GM18951 (cell line): ENCODE measurements at regions not wholly inside any gene's neighbourhood (a gene's known extent, or its start where the extent isn't known, plus 50 kb on each side); places are given as distances from the start of the nearest gene placed in this dataset.

Experiments used
- POLR2A ChIP-seq: IDR thresholded peaks from 4 replicates; pipeline ENCODE4 v1.6.1; 2011; ENCODE audit warnings: mild to moderate bottlenecking; ENCODE audit not compliant: insufficient read length, insufficient read depth; ENCODE audit errors: extremely low read depth
- in situ Hi-C: fragments of 300-500 bp; cut with MboI; formaldehyde crosslinking; loops from one replicate; pipeline ENCODE4 v1.12.0; 2022; ENCODE audit warnings: low sequenced_read_pairs, mixed read lengths, inconsistent platforms; ENCODE audit not compliant: unreplicated experiment

DNA sequence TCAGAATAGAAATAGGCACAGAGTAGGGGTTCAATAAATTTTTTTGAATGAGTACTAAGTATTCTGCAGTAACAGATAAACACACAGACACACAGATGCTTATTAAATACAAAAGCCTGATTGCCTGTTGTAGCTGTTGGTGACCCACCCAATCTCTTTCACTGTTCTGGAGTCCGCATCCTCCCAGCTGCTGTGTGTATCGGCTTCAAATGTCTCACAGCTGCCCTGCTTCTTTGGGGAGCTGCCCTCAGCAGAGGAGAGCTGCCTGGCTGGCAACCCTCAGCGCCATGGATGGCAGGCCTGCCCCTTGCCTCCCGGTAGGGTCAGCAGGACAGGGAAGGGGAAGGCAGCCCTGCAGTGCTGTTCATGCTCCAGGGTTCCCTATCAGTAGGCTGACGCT is 50.5 kb upstream of the PRNP start:
- no peak for TF ChIP-seq POLR2A
- in situ Hi-C loops = no loop called here

DNA sequence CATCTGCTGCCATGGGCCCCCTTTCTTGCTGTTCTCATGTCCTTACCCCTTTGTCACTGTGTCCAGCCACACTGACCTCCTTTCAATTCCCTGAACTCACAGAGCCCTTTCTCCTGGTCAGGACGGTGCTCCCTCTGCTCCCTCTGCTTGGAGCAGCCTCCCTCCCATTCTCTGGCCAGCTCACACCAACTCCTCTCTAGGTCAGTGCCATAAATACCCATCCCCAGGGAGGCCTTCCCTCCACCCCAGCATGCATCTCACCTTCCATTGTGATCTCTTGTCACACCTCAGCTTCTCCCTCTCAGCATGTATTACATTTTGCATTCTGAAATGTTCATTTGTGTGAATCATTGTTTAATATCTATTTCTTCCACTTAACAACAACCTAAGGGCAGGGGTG is 50.9 kb upstream of the PRNP start:
- TF ChIP-seq POLR2A = no peak
- in situ Hi-C loops = no loop called here

DNA sequence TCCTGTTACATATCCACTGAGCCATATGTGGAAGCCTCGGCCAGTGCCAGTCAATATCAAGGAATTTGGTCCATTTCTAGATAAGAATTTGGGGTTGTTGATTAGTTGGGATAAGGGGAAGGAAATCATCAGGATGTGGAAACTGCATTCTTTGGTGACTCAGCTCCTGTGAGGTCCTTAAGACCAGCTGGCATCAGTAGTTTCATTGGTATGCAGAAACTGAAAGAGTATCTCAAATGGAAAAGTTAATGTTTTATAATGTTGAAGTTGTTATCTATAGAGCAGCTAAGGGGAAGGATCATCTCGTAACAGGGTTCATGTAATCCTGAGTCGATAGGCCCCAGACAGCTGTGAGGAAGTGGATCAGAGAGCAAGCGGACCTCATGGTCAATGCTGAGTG is 52.5 kb upstream of the PRNP start:
- no peak for TF ChIP-seq POLR2A
- in situ Hi-C loops = no loop called here

- in situ Hi-C loops = no loop called here
- no peak for TF ChIP-seq POLR2A
These were observed 52.9 kb upstream of the PRNP start for GRCh38 chr20:4633379-4633778.

- no peak for TF ChIP-seq POLR2A
- in situ Hi-C loops = no loop called here
These were observed 53.4 kb upstream of the PRNP start for GRCh38 chr20:4632876-4633275.

DNA sequence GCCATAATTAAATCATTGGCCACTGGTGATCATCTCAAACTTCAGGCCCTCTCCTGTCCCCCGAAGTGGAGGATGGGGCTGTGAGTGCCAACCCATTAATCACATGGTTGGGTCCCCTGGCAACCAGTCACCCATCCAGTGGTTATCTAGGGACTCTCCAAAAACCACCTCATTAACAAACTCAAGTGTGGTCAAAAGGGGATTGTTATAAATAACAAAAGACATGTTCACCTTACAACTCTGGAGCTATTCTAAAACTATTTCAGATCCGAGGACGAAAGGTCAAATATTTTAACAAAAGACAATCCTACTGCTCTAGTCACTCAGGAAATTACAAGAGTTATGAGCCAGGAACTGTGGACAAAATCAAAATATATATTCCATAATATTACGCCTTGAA is 60.0 kb upstream of the PRNP start:
- no peak for TF ChIP-seq POLR2A
- in situ Hi-C loops = no loop called here

DNA sequence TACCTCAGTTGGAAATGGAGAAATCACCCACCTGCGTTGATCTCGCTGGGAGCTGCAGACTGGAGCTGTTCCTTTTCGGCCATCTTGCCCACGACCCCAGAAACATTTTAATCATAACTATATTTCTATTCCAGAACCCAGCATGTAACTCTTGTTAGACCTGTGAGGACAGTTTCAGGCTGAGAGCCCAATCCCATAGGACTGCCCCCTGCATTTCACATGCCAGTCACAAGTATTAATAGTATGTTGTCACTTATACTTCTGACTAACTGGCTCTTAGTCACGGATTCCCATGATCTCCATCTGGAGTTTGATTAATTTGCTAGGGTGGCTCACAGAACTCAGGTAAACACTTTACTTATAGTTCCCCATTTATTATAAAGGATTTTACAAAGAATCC is 60.6 kb upstream of the PRNP start:
- no peak for TF ChIP-seq POLR2A
- in situ Hi-C loops = no loop called here

GRCh38 chr20:4624675-4625336 is 61.5 kb upstream of the PRNP start:
- in situ Hi-C loops = loop anchor here (25.0 kb wide), 1 partner anchor 337 kb away; no protein-coding TSS in a partner anchor

DNA sequence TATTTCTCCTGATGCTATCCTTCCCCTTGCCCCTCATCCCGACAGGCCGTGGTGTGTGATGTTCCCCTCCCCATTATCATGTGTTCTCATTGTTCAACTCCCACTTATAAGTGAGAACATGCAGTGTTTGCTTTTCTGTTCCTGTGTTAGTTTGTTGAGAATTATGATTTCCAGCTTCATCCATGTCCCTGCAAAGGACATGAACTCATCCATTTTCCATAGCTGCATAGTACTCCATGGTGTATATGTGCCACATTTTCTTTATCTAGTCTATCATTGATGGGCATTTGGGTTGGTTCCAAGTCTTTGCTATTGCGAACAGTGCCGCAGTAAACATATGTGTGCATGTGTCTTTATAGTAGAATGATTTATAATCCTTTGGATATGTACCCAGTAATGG is 67.1 kb upstream of the PRNP start:
- in situ Hi-C loops = loop anchor here (25.0 kb wide), 1 partner anchor 343 kb away; no protein-coding TSS in a partner anchor

DNA sequence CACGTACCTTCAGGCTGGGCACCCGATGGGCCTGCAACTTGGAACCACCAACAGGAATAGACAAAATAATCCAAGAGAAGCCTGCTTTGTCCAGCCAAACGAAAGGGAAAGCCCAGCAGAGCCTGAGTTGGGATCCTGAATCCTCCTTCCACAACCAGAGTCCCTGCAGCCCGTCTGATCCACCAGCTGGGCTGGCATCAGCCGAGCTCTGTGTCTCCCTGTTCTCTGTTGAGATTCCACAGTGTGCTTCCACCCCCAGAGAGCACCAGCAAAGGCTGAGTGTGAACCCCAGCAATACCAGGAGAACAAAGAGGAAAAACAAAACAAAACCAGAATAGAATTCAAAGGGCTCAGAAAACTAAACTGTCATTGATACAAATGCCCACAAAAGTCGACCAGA is 68.8 kb upstream of the PRNP start:
- no peak for TF ChIP-seq POLR2A
- in situ Hi-C loops = loop anchor here (25.0 kb wide), 1 partner anchor 345 kb away; no protein-coding TSS in a partner anchor

DNA sequence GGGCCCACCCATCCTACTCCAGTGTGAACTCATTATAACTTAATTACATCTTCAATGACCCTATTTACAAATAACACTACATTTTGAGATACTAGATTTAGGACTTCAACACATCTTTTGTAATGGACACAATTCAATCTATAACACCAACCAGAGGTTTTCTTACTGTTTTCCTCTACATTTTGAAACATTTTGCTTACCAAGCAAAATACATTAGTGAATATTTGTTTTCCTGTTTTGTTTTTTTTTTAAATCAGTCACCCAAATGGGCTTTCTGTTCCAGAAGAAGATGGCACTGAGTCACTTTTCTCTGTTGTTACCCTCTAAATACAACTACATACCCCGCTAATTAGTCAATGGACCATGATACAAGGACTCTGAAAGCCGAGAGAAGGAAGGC is 69.2 kb upstream of the PRNP start:
- in situ Hi-C loops = loop anchor here (25.0 kb wide), 1 partner anchor 345 kb away; no protein-coding TSS in a partner anchor
- TF ChIP-seq POLR2A = no peak

DNA sequence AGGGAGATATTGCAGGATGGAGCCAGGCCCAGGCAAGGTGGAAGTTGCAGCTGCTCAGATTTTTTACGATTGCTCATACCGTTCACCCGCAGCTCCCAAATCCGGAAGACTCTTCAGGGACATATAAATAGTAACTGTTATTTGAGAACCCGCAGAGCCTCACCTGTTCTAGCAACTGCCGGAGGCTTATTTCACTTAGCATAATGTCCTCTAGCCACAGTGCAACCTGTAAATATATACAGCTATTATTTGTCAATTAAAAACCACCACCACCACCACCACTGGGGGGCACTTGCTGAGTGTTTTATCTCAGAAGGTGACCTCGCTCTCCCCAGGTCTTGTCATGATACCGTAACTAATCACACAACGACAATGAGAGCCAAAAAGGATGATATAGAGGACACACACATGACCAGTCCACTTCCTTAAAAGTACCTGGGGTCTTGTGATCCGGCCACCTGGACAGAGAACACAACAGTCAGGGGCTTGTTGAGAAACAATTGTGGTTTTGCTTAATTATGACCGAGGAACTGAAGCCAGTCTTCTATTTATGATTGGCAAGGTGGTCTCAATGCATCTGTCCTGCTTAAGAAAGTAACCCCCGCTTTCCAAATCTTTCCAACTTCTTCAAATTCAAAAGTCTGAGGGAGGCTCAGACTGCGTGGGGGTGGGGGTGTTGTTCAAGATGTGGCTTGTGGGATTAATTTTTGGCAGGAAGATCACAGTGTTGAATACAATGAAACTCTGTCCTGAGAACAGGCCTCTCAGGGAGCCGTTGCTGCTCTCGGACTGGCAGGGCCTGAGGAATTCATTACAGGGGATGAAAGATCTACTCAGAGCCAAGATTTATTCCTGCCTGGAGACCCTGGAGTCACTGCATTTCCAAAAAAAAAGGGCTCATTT is 72.3 kb upstream of the PRNP start:
- no peak for TF ChIP-seq POLR2A
- in situ Hi-C loops = loop anchor here (25.0 kb wide), 1 partner anchor 348 kb away; no protein-coding TSS in a partner anchor

DNA sequence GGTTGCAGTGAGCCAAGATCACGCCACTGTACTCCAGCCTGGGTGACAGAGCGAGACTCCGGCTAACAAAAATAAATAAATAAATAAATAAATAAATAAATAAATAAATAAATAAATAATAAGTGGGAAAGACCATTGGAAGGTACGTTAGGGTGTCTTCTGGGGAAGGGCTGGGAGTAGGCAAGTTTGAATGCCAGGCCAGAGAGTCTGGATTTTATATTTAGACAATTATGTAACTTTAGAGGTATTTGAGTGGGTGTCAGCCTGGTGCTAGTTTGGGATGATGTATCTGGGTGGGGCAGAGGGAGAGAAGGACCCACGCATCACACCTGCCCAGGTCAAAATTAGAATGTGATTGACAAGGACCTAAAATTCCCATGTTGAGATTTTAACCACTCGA is 73.1 kb upstream of the PRNP start:
- no peak for TF ChIP-seq POLR2A
- in situ Hi-C loops = loop anchor here (25.0 kb wide), 1 partner anchor 349 kb away; no protein-coding TSS in a partner anchor

DNA sequence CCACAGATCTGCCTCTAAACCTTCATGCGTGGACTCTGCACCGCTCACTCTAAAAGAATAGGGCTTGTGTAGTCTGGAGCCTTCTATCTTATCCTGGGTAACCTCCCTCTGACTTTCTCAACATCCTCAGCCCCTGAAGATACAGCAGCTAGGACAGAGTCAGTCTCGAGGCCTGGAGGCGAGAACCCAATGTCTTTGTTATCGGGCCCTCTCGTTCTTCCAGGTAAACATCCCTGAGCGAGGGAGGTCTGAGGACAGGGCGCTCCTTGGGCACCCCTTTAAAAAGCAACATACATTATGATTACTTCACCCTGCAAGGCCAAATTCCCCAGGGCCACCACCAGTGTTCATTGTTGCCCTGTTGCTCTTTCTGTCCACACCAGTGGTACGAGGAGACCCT is 75.4 kb upstream of the PRNP start:
- in situ Hi-C loops = loop anchor here (25.0 kb wide), 1 partner anchor 351 kb away; no protein-coding TSS in a partner anchor
- no peak for TF ChIP-seq POLR2A

- in situ Hi-C loops = loop anchor here (25.0 kb wide), 1 partner anchor 353 kb away; no protein-coding TSS in a partner anchor
- no peak for TF ChIP-seq POLR2A
These were observed 76.7 kb upstream of the PRNP start for GRCh38 chr20:4609511-4609910.
